Activated naive CD4-positive, alpha-beta T cell treated with anti-CD3 and anti-CD28 coated beads, Interleukin-2, amount 50 U/mL, for 24 hours (primary cell): ENCODE measurements at regions not wholly inside any gene's neighbourhood (a gene's known extent, or its start where the extent isn't known, plus 50 kb on each side); places are given as distances from the start of the nearest gene placed in this dataset.
"Not testable (repeated sequence)": the region's sequence is repeated elsewhere in the genome, so short reads cannot be mapped to it uniquely, and the experiment has no call there.

Experiments
- H3K27ac Mint-ChIP-seq: one replicate; pipeline ENCODE4 v1.8.0; 2021; ENCODE audit warnings: mild to moderate bottlenecking, mixed read lengths
- H3K27me3 Mint-ChIP-seq: one replicate; pipeline ENCODE4 v1.8.0; 2021; ENCODE audit warnings: mixed read lengths
- H3K36me3 Mint-ChIP-seq: one replicate; pipeline ENCODE4 v1.8.0; 2021; ENCODE audit warnings: mixed read lengths
- H3K4me1 Mint-ChIP-seq: one replicate; pipeline ENCODE4 v1.8.0; 2021; ENCODE audit warnings: mixed read lengths
- H3K4me3 Mint-ChIP-seq: one replicate; pipeline ENCODE4 v1.8.0; 2021; ENCODE audit warnings: mild to moderate bottlenecking, mixed read lengths
- H3K9me3 Mint-ChIP-seq: one replicate; pipeline ENCODE4 v1.8.0; 2021; ENCODE audit warnings: mixed read lengths

- Mint-ChIP-seq H3K4me1 (no peaks in the 10 kb centered on the region), H3K36me3 (no peaks in the 10 kb centered on the region), H3K27me3 (no peaks in the 10 kb centered on the region), H3K9me3 (peaks cover 4% of the 10 kb centered on the region), H3K4me3 (no peak overlapping the region), H3K27ac (no peak overlapping the region)
These were observed 116.1 kb upstream of the PITX1 start for GRCh38 chr5:135149956-135150723.

- Mint-ChIP-seq H3K4me3 (no peak overlapping the region), H3K4me1 (no peaks in the 10 kb centered on the region), H3K27ac (no peak overlapping the region), H3K9me3 (peaks cover 4% of the 10 kb centered on the region), H3K27me3 (no peaks in the 10 kb centered on the region), H3K36me3 (no peaks in the 10 kb centered on the region)
These were observed 115.4 kb upstream of the PITX1 start for GRCh38 chr5:135149229-135149955.

- Mint-ChIP-seq H3K36me3 (no peaks in the 10 kb centered on the region), H3K27ac (no peak overlapping the region), H3K4me1 (no peaks in the 10 kb centered on the region), H3K27me3 (no peaks in the 10 kb centered on the region), H3K9me3 (peaks cover 4% of the 10 kb centered on the region), H3K4me3 (no peak overlapping the region)
These were observed 113.5 kb upstream of the PITX1 start for GRCh38 chr5:135147294-135148090.

- H3K27ac Mint-ChIP-seq = no peak overlapping the region
- H3K4me3 Mint-ChIP-seq = no peak overlapping the region
- H3K36me3 Mint-ChIP-seq = no peaks in the 10 kb centered on the region
- H3K9me3 Mint-ChIP-seq = peaks cover 4% of the 10 kb centered on the region
- H3K27me3 Mint-ChIP-seq = no peaks in the 10 kb centered on the region
- no peaks in the 10 kb centered on the region for H3K4me1 Mint-ChIP-seq
These were observed 112.0 kb upstream of the PITX1 start for GRCh38 chr5:135145985-135146384.

GRCh38 chr5:135143682-135144081 is 109.7 kb upstream of the PITX1 start:
- not testable (repeated sequence) for H3K4me3 Mint-ChIP-seq

GRCh38 chr5:135141303-135142268 is 107.6 kb upstream of the PITX1 start:
- H3K36me3 Mint-ChIP-seq = no peaks in the 10 kb centered on the region
- no peak overlapping the region for H3K27ac Mint-ChIP-seq
- H3K27me3 Mint-ChIP-seq = no peaks in the 10 kb centered on the region
- H3K4me1 Mint-ChIP-seq = no peaks in the 10 kb centered on the region
- H3K4me3 Mint-ChIP-seq = no peak overlapping the region
- H3K9me3 Mint-ChIP-seq = no peaks in the 10 kb centered on the region

More at GRCh38 chr5:135143682-135144081, 109.7 kb upstream of the PITX1 start:
- H3K36me3 Mint-ChIP-seq, H3K9me3 Mint-ChIP-seq, H3K27ac Mint-ChIP-seq, H3K27me3 Mint-ChIP-seq, H3K4me1 Mint-ChIP-seq: not testable (repeated sequence)

GRCh38 chr5:135140446-135141204 is 106.6 kb upstream of the PITX1 start:
- H3K27me3 Mint-ChIP-seq = no peaks in the 10 kb centered on the region
- H3K36me3 Mint-ChIP-seq = no peaks in the 10 kb centered on the region
- H3K27ac Mint-ChIP-seq = no peak overlapping the region
- H3K9me3 Mint-ChIP-seq = no peaks in the 10 kb centered on the region
- H3K4me3 Mint-ChIP-seq = no peak overlapping the region
- no peaks in the 10 kb centered on the region for H3K4me1 Mint-ChIP-seq

GRCh38 chr5:135139381-135140134 is 105.5 kb upstream of the PITX1 start:
- Mint-ChIP-seq H3K27ac (no peak overlapping the region), H3K27me3 (no peaks in the 10 kb centered on the region), H3K36me3 (no peaks in the 10 kb centered on the region), H3K9me3 (no peaks in the 10 kb centered on the region), H3K4me1 (no peaks in the 10 kb centered on the region), H3K4me3 (no peak overlapping the region)

GRCh38 chr5:135138116-135138850 is 104.3 kb upstream of the PITX1 start:
- Mint-ChIP-seq H3K27me3 (no peaks in the 10 kb centered on the region), H3K27ac (no peak overlapping the region), H3K36me3 (no peaks in the 10 kb centered on the region), H3K4me1 (no peaks in the 10 kb centered on the region), H3K4me3 (no peak overlapping the region), H3K9me3 (no peaks in the 10 kb centered on the region)

- H3K9me3 Mint-ChIP-seq = no peaks in the 10 kb centered on the region
- H3K4me1 Mint-ChIP-seq = no peaks in the 10 kb centered on the region
- no peaks in the 10 kb centered on the region for H3K27me3 Mint-ChIP-seq
- no peak overlapping the region for H3K27ac Mint-ChIP-seq
- no peak overlapping the region for H3K4me3 Mint-ChIP-seq
- H3K36me3 Mint-ChIP-seq = no peaks in the 10 kb centered on the region
These were observed 103.3 kb upstream of the PITX1 start for GRCh38 chr5:135137146-135137915.

- Mint-ChIP-seq H3K27me3 (no peaks in the 10 kb centered on the region), H3K4me1 (no peaks in the 10 kb centered on the region), H3K9me3 (no peaks in the 10 kb centered on the region), H3K27ac (no peak overlapping the region), H3K36me3 (no peaks in the 10 kb centered on the region), H3K4me3 (no peak overlapping the region)
These were observed 102.5 kb upstream of the PITX1 start for GRCh38 chr5:135136546-135136945.

- Mint-ChIP-seq H3K9me3 (no peaks in the 10 kb centered on the region), H3K36me3 (no peaks in the 10 kb centered on the region), H3K27ac (no peak overlapping the region), H3K4me1 (no peaks in the 10 kb centered on the region), H3K27me3 (no peaks in the 10 kb centered on the region), H3K4me3 (no peak overlapping the region)
These were observed 101.7 kb upstream of the PITX1 start for GRCh38 chr5:135135530-135136226.
